H1 (cell line): ENCODE measurements at regions not wholly inside any gene's neighbourhood (a gene's known extent, or its start where the extent isn't known, plus 50 kb on each side); places are given as distances from the start of the nearest gene placed in this dataset.

Source experiments
- CTCF ChIA-PET: fragments of 300-600 bp; sonication (Branson Sonifier 250); formaldehyde crosslinking; loops from one replicate; lab custom pipeline; 2021; ENCODE audit not compliant: partially characterized antibody; lab: Charles Lee
- POLR2A ChIA-PET: fragments of 300-600 bp; sonication (Branson Sonifier 250); formaldehyde crosslinking; loops from one replicate; lab custom pipeline; 2021; ENCODE audit warnings: inconsistent platforms; ENCODE audit not compliant: partially characterized antibody; lab: Charles Lee
- DNase-seq, 2 experiments: peaks; one replicate each; pipeline versions ENCODE4 v3.0.0 to v3.0.0-alpha.2; 2010 to 2022; ENCODE audit warnings: low spot score in 2 of 2, low read depth in 1 of 2, mixed read lengths in 1 of 2
- FAIRE-seq: peaks from 2 replicates; lab custom pipeline; 2011; peaks lifted over from hg19 to GRCh38; lab: Jason Lieb, UNC
- H2AFZ ChIP-seq: 2 replicates; pipeline ENCODE4 v1.8.1; 2012; ENCODE audit warnings: low read length, inconsistent platforms
- H2AK5ac ChIP-seq: 2 replicates; pipeline ENCODE4 v1.6.1; 2013; ENCODE audit warnings: low read depth, low read length
- H2BK120ac ChIP-seq: replicated peaks from 2 replicates; pipeline ENCODE3; 2013; ENCODE audit warnings: low read depth, low read length, inconsistent platforms
- H2BK12ac ChIP-seq: 2 replicates; pipeline ENCODE4 v1.6.1; 2013; ENCODE audit warnings: low read depth, low read length
- H2BK15ac ChIP-seq: 2 replicates; pipeline ENCODE4 v1.6.1; 2013; ENCODE audit warnings: low read length
- H2BK20ac ChIP-seq: 2 replicates; pipeline ENCODE4 v1.6.1; 2013; ENCODE audit warnings: low read length
- H2BK5ac ChIP-seq: 2 replicates; pipeline ENCODE4 v1.6.1; 2013; ENCODE audit warnings: low read depth, low read length
- H3K14ac ChIP-seq: 2 replicates; pipeline ENCODE4 v1.6.1; 2013; ENCODE audit warnings: inconsistent platforms; ENCODE audit not compliant: insufficient read length
- H3K18ac ChIP-seq: 2 replicates; pipeline ENCODE4 v1.6.1; 2013; ENCODE audit warnings: low read length; ENCODE audit errors: extremely low read depth
- H3K23ac ChIP-seq: 2 replicates; pipeline ENCODE4 v1.6.1; 2013; ENCODE audit warnings: inconsistent platforms; ENCODE audit not compliant: insufficient read length
- H3K23me2 ChIP-seq: 2 replicates; pipeline ENCODE4 v1.6.1; 2013; ENCODE audit warnings: low read depth, low read length
- H3K27ac ChIP-seq: 2 replicates; pipeline ENCODE4 v1.6.1; 2011; ENCODE audit warnings: low read depth, low read length, inconsistent platforms
- H3K27me3 ChIP-seq, 4 experiments: replicated peaks in 1 of 4; 1 replicate in 1 of 4; 2 replicates in 3 of 4; pipeline versions ENCODE4 v1.6.1 to v1.8.1; 2011 to 2013; ENCODE audit warnings: low read length in 3 of 4, mild to moderate bottlenecking in 3 of 4, inconsistent platforms in 2 of 4, mixed read lengths in 2 of 4, moderate library complexity in 1 of 4; ENCODE audit not compliant: control insufficient read depth in 3 of 4, insufficient read depth in 3 of 4; ENCODE audit errors: extremely low read depth in 1 of 4
- H3K36me3 ChIP-seq, 4 experiments: 2 replicates each; pipeline versions ENCODE4 v1.6.1 to v1.8.1; 2011 to 2013; ENCODE audit warnings: mild to moderate bottlenecking in 4 of 4, low read length in 3 of 4, moderate library complexity in 2 of 4, control low read depth in 1 of 4, inconsistent platforms in 1 of 4; ENCODE audit not compliant: insufficient read depth in 4 of 4, control insufficient read depth in 2 of 4
- H3K4ac ChIP-seq: replicated peaks from 2 replicates; pipeline ENCODE3; 2013; ENCODE audit warnings: low read length, low read depth, mixed read lengths, inconsistent platforms; ENCODE audit not compliant: insufficient read length
- H3K4me1 ChIP-seq, 4 experiments: replicated peaks in 1 of 4; 1 replicate in 1 of 4; 2 replicates in 3 of 4; pipeline versions ENCODE4 v1.6.1 to v1.8.1; 2011 to 2013; ENCODE audit warnings: low read length in 3 of 4, inconsistent platforms in 2 of 4, mixed read lengths in 1 of 4; ENCODE audit not compliant: insufficient read depth in 4 of 4, control insufficient read depth in 3 of 4
- H3K4me2 ChIP-seq, 2 experiments: 2 replicates each; pipeline versions ENCODE4 v1.6.1 to v1.8.1; 2011 to 2013; ENCODE audit warnings: low read depth in 2 of 2, low read length in 2 of 2, control low read depth in 1 of 2, inconsistent platforms in 1 of 2, mild to moderate bottlenecking in 1 of 2; ENCODE audit not compliant: insufficient read depth in 1 of 2
- H3K4me3 ChIP-seq, 4 experiments: fragments of 200-600, 300-600 bp in 1 of 4; sonication (generic), shearing (Covaris generic), sonication (Bioruptor Twin) in 1 of 4; 2 replicates each; pipeline versions ENCODE4 v1.5.1 to v1.8.1; 2011 to 2016; ENCODE audit warnings: low read length in 4 of 4, low read depth in 3 of 4, control low read depth in 2 of 4, inconsistent platforms in 2 of 4, mild to moderate bottlenecking in 2 of 4, mixed read lengths in 1 of 4, moderate library complexity in 1 of 4; ENCODE audit not compliant: insufficient read depth in 2 of 4; ENCODE audit errors: extremely low read depth in 1 of 4
- H3K56ac ChIP-seq: replicated peaks from 2 replicates; pipeline ENCODE3; 2013; ENCODE audit warnings: low read depth, mild to moderate bottlenecking, mixed read lengths, low read length, inconsistent platforms; ENCODE audit not compliant: insufficient read length
- H3K79me1 ChIP-seq: 2 replicates; pipeline ENCODE4 v1.6.1; 2013; ENCODE audit warnings: low read depth, low read length, control low read depth
- H3K79me2 ChIP-seq, 2 experiments: 2 replicates each; pipeline versions ENCODE4 v1.6.1 to v1.8.1; 2012 to 2013; ENCODE audit warnings: low read length in 2 of 2, mild to moderate bottlenecking in 2 of 2, inconsistent platforms in 1 of 2; ENCODE audit not compliant: insufficient read depth in 2 of 2, control insufficient read depth in 1 of 2
- H3K9ac ChIP-seq, 4 experiments: replicated peaks in 1 of 4; 1 replicate in 1 of 4; 2 replicates in 3 of 4; pipeline versions ENCODE4 v1.6.1 to v1.8.1; 2011 to 2013; ENCODE audit warnings: low read depth in 3 of 4, low read length in 3 of 4, control low read depth in 2 of 4, mild to moderate bottlenecking in 2 of 4, moderate library complexity in 2 of 4, inconsistent platforms in 1 of 4; ENCODE audit errors: extremely low read depth in 1 of 4
- H3K9me3 ChIP-seq, 2 experiments: 2 replicates each; pipeline versions ENCODE4 v1.6.1 to v1.8.1; 2012 to 2013; ENCODE audit warnings: mild to moderate bottlenecking in 2 of 2, moderate library complexity in 2 of 2, control low read depth in 1 of 2, inconsistent platforms in 1 of 2, low read depth in 1 of 2, low read length in 1 of 2, mixed read lengths in 1 of 2; ENCODE audit not compliant: insufficient read depth in 2 of 2
- H4K20me1 ChIP-seq, 2 experiments: replicated peaks in 1 of 2; 2 replicates each; pipeline versions ENCODE3 to v1.8.1; 2011 to 2013; ENCODE audit warnings: inconsistent platforms in 2 of 2, low read length in 2 of 2, mild to moderate bottlenecking in 1 of 2; ENCODE audit not compliant: insufficient read depth in 2 of 2, control insufficient read depth in 1 of 2
- H4K5ac ChIP-seq: 2 replicates; pipeline ENCODE4 v1.6.1; 2013; ENCODE audit warnings: low read length, low read depth, mixed read lengths, inconsistent platforms; ENCODE audit not compliant: insufficient read length
- H4K8ac ChIP-seq: 2 replicates; pipeline ENCODE4 v1.8.0; 2013; ENCODE audit warnings: mild to moderate bottlenecking, moderate library complexity, low read length, inconsistent platforms; ENCODE audit not compliant: insufficient read depth; ENCODE audit errors: extremely low read depth
- H4K91ac ChIP-seq: replicated peaks from 2 replicates; pipeline ENCODE3; 2013; ENCODE audit warnings: low read length, mixed read lengths, inconsistent platforms; ENCODE audit not compliant: insufficient read length
- ATF2 ChIP-seq: IDR thresholded peaks from 2 replicates; pipeline ENCODE4 v1.6.1; 2012; ENCODE audit warnings: low read length, inconsistent platforms
- BRCA1 ChIP-seq: IDR thresholded peaks from 2 replicates; pipeline ENCODE4 v1.6.1; 2012; ENCODE audit warnings: low read depth, low read length, improper control_type of control experiment
- GABPA ChIP-seq: IDR thresholded peaks from 2 replicates; pipeline ENCODE4 v1.6.1; 2011; ENCODE audit warnings: mild to moderate bottlenecking, low read length, moderate library complexity, borderline replicate concordance; ENCODE audit not compliant: insufficient read depth
- HDAC6 ChIP-seq: IDR thresholded peaks from one replicate; pipeline ENCODE4 v1.7.1; 2012; ENCODE audit warnings: low read depth, mild to moderate bottlenecking, inconsistent platforms, low read length, moderate library complexity
- NANOG ChIP-seq: IDR thresholded peaks from 2 replicates; pipeline ENCODE4 v1.6.1; 2011; ENCODE audit warnings: low read length, low read depth, mild to moderate bottlenecking, inconsistent platforms; ENCODE audit not compliant: insufficient read depth, poor library complexity, severe bottlenecking
- SAP30 ChIP-seq: fragments of 300-600 bp; sonication (generic); IDR thresholded peaks from 2 replicates; pipeline ENCODE4 v1.7.1; 2012; ENCODE audit warnings: low read length, moderate library complexity, mild to moderate bottlenecking, inconsistent platforms; ENCODE audit not compliant: insufficient read depth, insufficient replicate concordance
- SIRT6 ChIP-seq: IDR thresholded peaks from one replicate; pipeline ENCODE4 v1.7.1; 2012; ENCODE audit warnings: low read length, inconsistent platforms
- SP4 ChIP-seq: IDR thresholded peaks from 2 replicates; pipeline ENCODE4 v1.6.1; 2012; ENCODE audit warnings: low read length, inconsistent platforms
- TAF1 ChIP-seq: IDR thresholded peaks from 2 replicates; pipeline ENCODE4 v1.6.1; 2011; ENCODE audit warnings: mild to moderate bottlenecking, low read depth, low read length
- TBP ChIP-seq: IDR thresholded peaks from 2 replicates; pipeline ENCODE4 v1.6.1; 2011; ENCODE audit warnings: low read depth, low read length, improper control_type of control experiment
- USF2 ChIP-seq: IDR thresholded peaks from 2 replicates; pipeline ENCODE4 v1.6.1; 2011; ENCODE audit warnings: low read length, improper control_type of control experiment
- WGBS, 2 experiments: shearing (Covaris generic) in 1 of 2; methylation state at CpG; one replicate each; pipeline versions ENCODE4 v1.1.6 to v1.1.7; 2013 to 2015; ENCODE audit warnings: low lambda C conversion rate in 2 of 2, mixed read lengths in 2 of 2, inconsistent platforms in 1 of 2, low coverage in 1 of 2, missing lambda C conversion rate in 1 of 2; ENCODE audit not compliant: insufficient replicate concordance in 2 of 2, insufficient coverage in 1 of 2, insufficient read length in 1 of 2; ENCODE audit errors: extremely low coverage in 1 of 2, missing lambda C conversion rate in 1 of 2; 5-methylcytosine and 5-hydroxymethylcytosine counted together

- no peak overlapping the region for H3K23ac ChIP-seq
- no peak overlapping the region for H4K8ac ChIP-seq
- 87% methylated on average over 15 of the region's 24 CpGs; no CpG with 5 or more reads in 1 of the 2 experiments for WGBS, 2 experiments
- no peak for TF ChIP-seq TBP
- no peak for TF ChIP-seq NANOG
- no peak for TF ChIP-seq ATF2
- no peak for TF ChIP-seq TAF1
- no peak for TF ChIP-seq USF2
- TF ChIP-seq HDAC6: no peak
- no peak for TF ChIP-seq SP4
- TF ChIP-seq GABPA: no peak
- TF ChIP-seq BRCA1: no peak
- no peak for TF ChIP-seq SIRT6
- TF ChIP-seq SAP30: no peak
These were observed 197.8 kb downstream of the TEX29 start for GRCh38 chr13:111518161-111518792.

More at GRCh38 chr13:111518161-111518792, 197.8 kb downstream of the TEX29 start:
- Histone ChIP-seq H2AFZ (no peak overlapping the region), H2BK15ac (no peak overlapping the region), H3K4ac (no peak overlapping the region), H2BK5ac (no peak overlapping the region), H3K4me1 (peaks cover 0 to 4% (median 1%) of the 10 kb centered on the region in 4 experiments; a peak in 3 of 7 replicates), H2BK20ac (no peak overlapping the region), H4K20me1 (no peaks in the 10 kb centered on the region), H3K9ac (no peak overlapping the region), H3K9me3 (no peaks in the 10 kb centered on the region), H2BK120ac (no peak overlapping the region), H3K27me3 (no peaks in the 10 kb centered on the region), H4K91ac (no peak overlapping the region), H3K36me3 (no peaks in the 10 kb centered on the region), H3K14ac (no peak overlapping the region), H2BK12ac (no peak overlapping the region), H3K4me3 (no peak overlapping the region), H3K79me2 (no peaks in the 10 kb centered on the region), H3K4me2 (no peak overlapping the region), H4K5ac (no peak overlapping the region), H2AK5ac (no peak overlapping the region), H3K79me1 (no peaks in the 10 kb centered on the region), H3K23me2 (no peaks in the 10 kb centered on the region), H3K27ac (no peak overlapping the region), H3K56ac (no peak overlapping the region), H3K18ac (no peak overlapping the region)
- no peak for DNase-seq
- FAIRE-seq: peak; percentile 7
- ChIA-PET CTCF (interaction anchor here (1.1 kb wide), 1 partner anchor 34 kb away, joined by 3 read pairs; no protein-coding TSS in a partner anchor), POLR2A (no interaction called here)
